GM04503 (cell line): ENCODE measurements at regions not wholly inside any gene's neighbourhood (a gene's known extent, or its start where the extent isn't known, plus 50 kb on each side); places are given as distances from the start of the nearest gene placed in this dataset.

Source experiments
- DNase-seq: peaks from one replicate; pipeline ENCODE4 v3.0.0-alpha.2; 2012; ENCODE audit warnings: low read depth

GRCh38 chr9:71177901-71178300 is 56.5 kb upstream of the TRPM3 start:
- DNase-seq, result no peak

GRCh38 chr9:71171517-71171916 is 50.1 kb upstream of the TRPM3 start:
- DNase-seq, result no peak
